K562 (cell line): ENCODE measurements at regions not wholly inside any gene's neighbourhood (a gene's known extent, or its start where the extent isn't known, plus 50 kb on each side); places are given as distances from the start of the nearest gene placed in this dataset.
"Not testable (repeated sequence)": the region's sequence is repeated elsewhere in the genome, so short reads cannot be mapped to it uniquely, and the experiment has no call there.

Experiments used
- ATAC-seq: fragments of 200-7000 bp; cut with Tn5 transposase; 3 replicates; pipeline ENCODE4 v1.9.1; 2020; ENCODE audit warnings: moderate library complexity
- BruUV-seq: library from RNA; stranded (reverse); fragments of 400-500 nt; replicated peaks from 2 replicates; lab custom pipeline; 2021; lab: Mats Ljungman, UMichigan
- CTCF ChIA-PET: fragments of 300-600 bp; formaldehyde crosslinking; extraction: SDS; loops from one replicate; lab custom pipeline; 2021; ENCODE audit warnings: low intra/inter-chr PET ratio; lab: Yijun Ruan, JAX
- POLR2A ChIA-PET: fragments of 300-600, 350-650 bp; sonication (Branson Sonifier 250); formaldehyde crosslinking; extraction: SDS; loops from one replicate; lab custom pipeline; 2021; ENCODE audit warnings: antibody characterized with exemption, inconsistent platforms; lab: Yijun Ruan, JAX
- DNase-seq, 4 experiments: peaks; one replicate each; pipeline versions ENCODE4 v3.0.0 to v3.0.0-alpha.2; 2011 to 2018; ENCODE audit warnings: low spot score in 3 of 4, mixed read lengths in 3 of 4; ENCODE audit errors: extremely low read depth in 1 of 4
- FAIRE-seq: peaks from 2 replicates; lab custom pipeline; 2011; peaks lifted over from hg19 to GRCh38; lab: Jason Lieb, UNC
- H2AFZ ChIP-seq: 2 replicates; pipeline ENCODE4 v1.6.0; 2011; ENCODE audit warnings: low read depth, low read length, control low read depth, inconsistent platforms
- H3K27ac ChIP-seq: fragments of 200-600 bp; 3 replicates; pipeline ENCODE4 v1.8.0; 2011; ENCODE audit warnings: low read depth, mild to moderate bottlenecking, control low read depth, inconsistent platforms, low read length, moderate library complexity, mixed read lengths; ENCODE audit errors: extremely low read depth
- H3K27me3 ChIP-seq, 2 experiments: fragments of 300-600 bp in 1 of 2; 2 replicates in 1 of 2; 3 replicates in 1 of 2; pipeline versions ENCODE4 v1.6.0 to v1.8.0; 2011; ENCODE audit warnings: inconsistent platforms in 2 of 2, low read length in 2 of 2, mild to moderate bottlenecking in 1 of 2, mixed read lengths in 1 of 2, moderate library complexity in 1 of 2; ENCODE audit not compliant: control insufficient read depth in 2 of 2, insufficient read depth in 2 of 2
- H3K36me3 ChIP-seq: fragments of 300-600 bp; 3 replicates; pipeline ENCODE4 v1.8.0; 2011; ENCODE audit warnings: mild to moderate bottlenecking, low read length, inconsistent platforms; ENCODE audit not compliant: control insufficient read depth, insufficient read depth
- H3K4me1 ChIP-seq, 2 experiments: fragments of 200-600 bp in 1 of 2; replicated peaks in 1 of 2; 2 replicates in 1 of 2; 3 replicates in 1 of 2; pipeline versions ENCODE4 v1.5.1 to v1.8.0; 2011; ENCODE audit warnings: inconsistent platforms in 2 of 2, low read length in 2 of 2, mild to moderate bottlenecking in 1 of 2, mixed read lengths in 1 of 2, moderate library complexity in 1 of 2; ENCODE audit not compliant: control insufficient read depth in 2 of 2, insufficient read depth in 2 of 2
- H3K4me2 ChIP-seq: 2 replicates; pipeline ENCODE4 v1.6.1; 2011; ENCODE audit warnings: low read length, control low read depth, inconsistent platforms, mixed read lengths; ENCODE audit not compliant: insufficient read depth
- H3K4me3 ChIP-seq: fragments of 200-600 bp; sonication (generic), shearing (Covaris generic); 2 replicates; pipeline ENCODE4 v1.5.1; 2016; ENCODE audit warnings: control low read depth, inconsistent platforms
- H3K79me2 ChIP-seq: fragments of 200-600 bp; 3 replicates; pipeline ENCODE4 v1.8.0; 2011; ENCODE audit warnings: low read length, inconsistent platforms; ENCODE audit not compliant: control insufficient read depth, insufficient read depth
- H3K9ac ChIP-seq, 2 experiments: 2 replicates each; pipeline versions ENCODE4 v1.6.0 to v1.6.1; 2011; ENCODE audit warnings: low read depth in 2 of 2, low read length in 2 of 2, control low read depth in 1 of 2, inconsistent platforms in 1 of 2, mild to moderate bottlenecking in 1 of 2, mixed read lengths in 1 of 2; ENCODE audit not compliant: insufficient read depth in 1 of 2
- H3K9me1 ChIP-seq: one replicate; pipeline ENCODE4 v1.6.0; 2011; ENCODE audit warnings: inconsistent platforms, mild to moderate bottlenecking, low read length, moderate library complexity; ENCODE audit not compliant: control insufficient read depth, insufficient read depth
- H3K9me3 ChIP-seq: replicated peaks from 2 replicates; pipeline ENCODE4 v1.5.1; 2011; ENCODE audit warnings: low read depth, low read length, inconsistent platforms; ENCODE audit not compliant: control insufficient read depth, insufficient read depth
- H4K20me1 ChIP-seq: replicated peaks from 2 replicates; pipeline ENCODE4 v1.6.1; 2011; ENCODE audit warnings: low read length, inconsistent platforms, mixed read lengths; ENCODE audit not compliant: control insufficient read depth, insufficient read depth
- ADNP ChIP-seq: fragments of 200-800 bp; sonication (Bioruptor generic); IDR thresholded peaks from 2 replicates; pipeline ENCODE4 v1.6.1; 2016; ENCODE audit warnings: missing genetic modification characterization, missing compliant biosample characterization
- CHD4 ChIP-seq: fragments of 200-600 bp; sonication (generic); IDR thresholded peaks from 3 replicates; pipeline ENCODE4 v1.6.1; 2012; ENCODE audit warnings: low read depth, mild to moderate bottlenecking, mixed read lengths, low read length, inconsistent platforms; ENCODE audit not compliant: insufficient read depth, insufficient replicate concordance, poor library complexity, severe bottlenecking
- FIP1L1 ChIP-seq: fragments of 200-400 bp; formaldehyde crosslinking; IDR thresholded peaks from 2 replicates; pipeline ENCODE4 v1.6.1; 2018; ENCODE audit warnings: mild to moderate bottlenecking, low read depth, low read length; ENCODE audit not compliant: poor library complexity, severe bottlenecking
- MBD2 ChIP-seq: sonication (generic); IDR thresholded peaks from 2 replicates; pipeline ENCODE4 v1.6.1; 2016; ENCODE audit warnings: low read depth, borderline replicate concordance
- PTBP1 ChIP-seq: fragments of 200-400 bp; formaldehyde crosslinking; IDR thresholded peaks from 2 replicates; pipeline ENCODE4 v1.6.1; 2017; ENCODE audit warnings: low read depth, low read length
- RHOXF2B ChIP-seq: fragments of 250-450 bp; sonication (Bioruptor Pico); conservative IDR thresholded peaks from 2 replicates; pipeline ENCODE4 v1.5.1; 2021
- TBP ChIP-seq: optimal IDR thresholded peaks from 2 replicates; pipeline ENCODE3; 2011; ENCODE audit warnings: low read depth, low read length, improper control_type of control experiment
- TCF7L2 ChIP-seq: fragments of 150-350 bp; IDR thresholded peaks from 2 replicates; pipeline ENCODE4 v1.6.1; 2016; ENCODE audit warnings: low read depth, mild to moderate bottlenecking, low read length, moderate library complexity
- U2AF2 ChIP-seq: fragments of 200-400 bp; formaldehyde crosslinking; optimal IDR thresholded peaks from 2 replicates; pipeline ENCODE3; 2017; ENCODE audit warnings: low read depth, mild to moderate bottlenecking, low read length
- XRCC4 ChIP-seq: IDR thresholded peaks from one replicate; pipeline ENCODE4 v1.6.1; 2011; ENCODE audit not compliant: insufficient read depth, insufficient read length; ENCODE audit errors: extremely low read depth
- ZNF668 ChIP-seq: fragments of 250-450 bp; sonication (Bioruptor Pico); IDR thresholded peaks from 2 replicates; pipeline ENCODE4 v1.8.0; 2022; ENCODE audit warnings: mild to moderate bottlenecking, inconsistent platforms
- WGBS: fragments of 100-300 bp; shearing (Covaris generic); methylation state at CpG from one replicate; pipeline ENCODE4 v1.1.6; 2016; ENCODE audit warnings: low coverage, mixed read lengths; ENCODE audit not compliant: insufficient coverage; ENCODE audit errors: missing lambda C conversion rate; 5-methylcytosine and 5-hydroxymethylcytosine counted together
- in situ Hi-C: fragments of 300-500 bp; cut with MboI; formaldehyde crosslinking; loops from 4 replicates; pipeline ENCODE4 v1.15.0; 2018; ENCODE audit warnings: inconsistent platforms, mixed read lengths
- intact Hi-C: fragments of 100-400 bp; cut with micrococcal nuclease; formaldehyde crosslinking; loops from 2 replicates; pipeline ENCODE4 v1.14.2; 2022
- TF ChIP-seq, protein P1 (sequence below): sonication (generic); formaldehyde crosslinking; IDR thresholded peaks from 2 replicates; pipeline ENCODE4 v1.8.0; 2023; ENCODE audit warnings: missing genetic modification reagents, mild to moderate bottlenecking, borderline replicate concordance

DNA sequence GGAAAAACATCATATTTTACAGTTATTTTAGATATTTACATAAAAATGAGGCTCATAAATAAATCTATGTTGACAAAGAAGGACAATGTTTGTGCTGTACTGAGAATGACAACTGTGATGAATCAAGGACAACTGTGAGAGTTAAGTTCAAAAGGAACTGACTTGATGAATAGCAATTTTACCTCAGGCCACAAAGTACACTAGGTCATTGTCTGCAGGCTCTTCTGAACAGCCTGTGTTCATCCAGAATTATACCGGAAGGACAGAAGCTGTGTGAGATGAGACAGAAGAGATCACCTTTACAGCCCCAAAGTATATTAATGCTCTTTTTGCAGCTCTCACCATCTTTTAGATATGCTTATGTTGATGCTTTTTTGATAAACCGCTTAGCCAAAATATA is 2375.5 kb upstream of the PCDH20 start:
- H3K27me3 ChIP-seq, H3K36me3 ChIP-seq, H3K9me1 ChIP-seq, CTCF ChIA-PET, BruUV-seq, POLR2A ChIA-PET, H3K79me2 ChIP-seq, H4K20me1 ChIP-seq, H3K4me2 ChIP-seq, H3K4me1 ChIP-seq, in situ Hi-C loops, intact Hi-C loops, H3K9ac ChIP-seq, H3K27ac ChIP-seq, H2AFZ ChIP-seq, H3K9me3 ChIP-seq, ATAC-seq, FAIRE-seq, H3K4me3 ChIP-seq, DNase-seq: not testable (repeated sequence)
- 0% methylated on average over 1 of the region's 2 CpGs for WGBS

DNA sequence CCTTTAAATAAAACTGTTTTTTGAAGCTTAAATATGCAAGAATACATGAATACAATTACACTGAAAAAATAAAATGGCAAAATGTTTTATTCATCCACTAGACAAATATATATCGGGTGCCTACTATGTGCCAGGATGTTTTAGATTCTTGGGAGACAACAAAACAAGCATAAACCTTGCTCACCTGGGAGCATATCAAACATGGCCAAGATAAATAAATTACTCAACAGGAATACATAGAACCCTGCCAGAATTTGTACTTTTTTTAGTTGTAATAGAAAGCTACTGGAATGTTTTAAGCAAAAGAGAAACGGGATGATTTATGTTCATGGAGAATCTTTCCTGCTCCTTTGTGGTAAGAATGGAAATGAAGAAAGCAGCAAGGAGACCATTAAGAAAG is 2358.5 kb upstream of the PCDH20 start:
- Histone ChIP-seq H3K4me3 (no peak overlapping the region), H3K79me2 (no peaks in the 10 kb centered on the region), H4K20me1 (no peaks in the 10 kb centered on the region), H3K4me2 (no peak overlapping the region), H3K9me3 (no peaks in the 10 kb centered on the region), H3K27me3 (no peaks in the 10 kb centered on the region), H3K36me3 (no peaks in the 10 kb centered on the region), H3K9me1 (no peaks in the 10 kb centered on the region), H3K4me1 (no peaks in the 10 kb centered on the region), H3K27ac (no peak overlapping the region), H2AFZ (no peak overlapping the region), H3K9ac (no peak overlapping the region)
- FAIRE-seq: no peak
- no TSS peak for BruUV-seq
- 0% methylated on average over 2 of the region's 2 CpGs for WGBS
- ChIA-PET POLR2A (no interaction called here), CTCF (no interaction called here)
- DNase-seq: no peak
- in situ Hi-C loops: no loop called here
- intact Hi-C loops: no loop called here
- no peak for ATAC-seq
- TF ChIP-seq MBD2 (no peak), TCF7L2 (no peak), XRCC4 (no peak), FIP1L1 (no peak), U2AF2 (no peak), PTBP1 (no peak), CHD4 (no peak), ZNF668 (CRISPR knock-in tag) (no peak), RHOXF2B (no peak), TBP (no peak), ADNP (tag) (no peak)
- TF ChIP-seq, protein P1, sequence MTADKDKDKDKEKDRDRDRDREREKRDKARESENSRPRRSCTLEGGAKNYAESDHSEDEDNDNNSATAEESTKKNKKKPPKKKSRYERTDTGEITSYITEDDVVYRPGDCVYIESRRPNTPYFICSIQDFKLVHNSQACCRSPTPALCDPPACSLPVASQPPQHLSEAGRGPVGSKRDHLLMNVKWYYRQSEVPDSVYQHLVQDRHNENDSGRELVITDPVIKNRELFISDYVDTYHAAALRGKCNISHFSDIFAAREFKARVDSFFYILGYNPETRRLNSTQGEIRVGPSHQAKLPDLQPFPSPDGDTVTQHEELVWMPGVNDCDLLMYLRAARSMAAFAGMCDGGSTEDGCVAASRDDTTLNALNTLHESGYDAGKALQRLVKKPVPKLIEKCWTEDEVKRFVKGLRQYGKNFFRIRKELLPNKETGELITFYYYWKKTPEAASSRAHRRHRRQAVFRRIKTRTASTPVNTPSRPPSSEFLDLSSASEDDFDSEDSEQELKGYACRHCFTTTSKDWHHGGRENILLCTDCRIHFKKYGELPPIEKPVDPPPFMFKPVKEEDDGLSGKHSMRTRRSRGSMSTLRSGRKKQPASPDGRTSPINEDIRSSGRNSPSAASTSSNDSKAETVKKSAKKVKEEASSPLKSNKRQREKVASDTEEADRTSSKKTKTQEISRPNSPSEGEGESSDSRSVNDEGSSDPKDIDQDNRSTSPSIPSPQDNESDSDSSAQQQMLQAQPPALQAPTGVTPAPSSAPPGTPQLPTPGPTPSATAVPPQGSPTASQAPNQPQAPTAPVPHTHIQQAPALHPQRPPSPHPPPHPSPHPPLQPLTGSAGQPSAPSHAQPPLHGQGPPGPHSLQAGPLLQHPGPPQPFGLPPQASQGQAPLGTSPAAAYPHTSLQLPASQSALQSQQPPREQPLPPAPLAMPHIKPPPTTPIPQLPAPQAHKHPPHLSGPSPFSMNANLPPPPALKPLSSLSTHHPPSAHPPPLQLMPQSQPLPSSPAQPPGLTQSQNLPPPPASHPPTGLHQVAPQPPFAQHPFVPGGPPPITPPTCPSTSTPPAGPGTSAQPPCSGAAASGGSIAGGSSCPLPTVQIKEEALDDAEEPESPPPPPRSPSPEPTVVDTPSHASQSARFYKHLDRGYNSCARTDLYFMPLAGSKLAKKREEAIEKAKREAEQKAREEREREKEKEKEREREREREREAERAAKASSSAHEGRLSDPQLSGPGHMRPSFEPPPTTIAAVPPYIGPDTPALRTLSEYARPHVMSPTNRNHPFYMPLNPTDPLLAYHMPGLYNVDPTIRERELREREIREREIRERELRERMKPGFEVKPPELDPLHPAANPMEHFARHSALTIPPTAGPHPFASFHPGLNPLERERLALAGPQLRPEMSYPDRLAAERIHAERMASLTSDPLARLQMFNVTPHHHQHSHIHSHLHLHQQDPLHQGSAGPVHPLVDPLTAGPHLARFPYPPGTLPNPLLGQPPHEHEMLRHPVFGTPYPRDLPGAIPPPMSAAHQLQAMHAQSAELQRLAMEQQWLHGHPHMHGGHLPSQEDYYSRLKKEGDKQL (CRISPR knock-in tag): no peak
